GM12865 (cell line): ENCODE measurements at regions not wholly inside any gene's neighbourhood (a gene's known extent, or its start where the extent isn't known, plus 50 kb on each side); places are given as distances from the start of the nearest gene placed in this dataset.
A peak's percentile ranks its signal among the peaks of the same experiment; 100 is the strongest.
"Not testable (repeated sequence)": the region's sequence is repeated elsewhere in the genome, so short reads cannot be mapped to it uniquely, and the experiment has no call there.

Experiments
- DNase-seq: peaks from one replicate; pipeline ENCODE4 v3.0.0; 2010; ENCODE audit warnings: low read depth
- H3K4me3 ChIP-seq: 2 replicates; pipeline ENCODE4 v1.5.1; 2011; ENCODE audit warnings: mild to moderate bottlenecking, low read depth, low read length, control low read depth
- TF ChIP-seq, protein P1 (sequence below): IDR thresholded peaks from 2 replicates; pipeline ENCODE4 v1.5.1; 2011; ENCODE audit warnings: low read length, control low read depth, low read depth, inconsistent platforms; ENCODE audit not compliant: insufficient read depth; ENCODE audit errors: missing control alignments

DNA sequence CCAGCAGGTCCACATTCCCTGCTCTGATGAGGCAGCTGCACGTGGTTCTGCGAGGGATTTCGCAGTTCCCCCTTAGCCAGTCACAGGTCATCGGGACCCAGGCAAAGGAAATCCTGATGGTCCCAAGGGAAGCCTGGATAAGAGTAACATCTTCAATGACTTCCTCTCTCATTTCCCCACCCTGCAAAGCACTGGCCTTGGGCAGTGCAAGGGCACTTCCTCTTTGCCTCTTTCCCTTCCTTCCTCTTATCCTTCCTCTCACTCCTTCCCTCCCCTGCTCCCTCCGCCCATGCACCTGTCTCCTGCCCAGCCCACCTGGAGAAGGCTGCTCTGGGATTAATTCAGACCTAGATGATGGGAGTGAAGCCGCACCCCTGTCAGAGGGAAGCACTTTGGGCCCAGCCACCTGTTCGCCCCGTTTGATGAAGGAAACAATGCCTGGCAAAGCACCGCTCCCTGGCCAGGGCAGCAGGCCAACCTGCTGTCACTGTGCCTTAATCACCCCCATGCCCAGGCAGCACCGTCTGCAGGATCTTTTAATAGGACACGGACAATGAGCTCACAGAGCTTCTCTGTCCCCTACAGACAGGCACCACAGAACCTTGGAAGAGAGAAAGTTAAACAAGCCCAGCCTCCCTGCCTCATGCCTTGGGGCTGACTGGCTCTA lies 113.5 kb upstream of the PABPC3 start:
- TF ChIP-seq, protein P1, sequence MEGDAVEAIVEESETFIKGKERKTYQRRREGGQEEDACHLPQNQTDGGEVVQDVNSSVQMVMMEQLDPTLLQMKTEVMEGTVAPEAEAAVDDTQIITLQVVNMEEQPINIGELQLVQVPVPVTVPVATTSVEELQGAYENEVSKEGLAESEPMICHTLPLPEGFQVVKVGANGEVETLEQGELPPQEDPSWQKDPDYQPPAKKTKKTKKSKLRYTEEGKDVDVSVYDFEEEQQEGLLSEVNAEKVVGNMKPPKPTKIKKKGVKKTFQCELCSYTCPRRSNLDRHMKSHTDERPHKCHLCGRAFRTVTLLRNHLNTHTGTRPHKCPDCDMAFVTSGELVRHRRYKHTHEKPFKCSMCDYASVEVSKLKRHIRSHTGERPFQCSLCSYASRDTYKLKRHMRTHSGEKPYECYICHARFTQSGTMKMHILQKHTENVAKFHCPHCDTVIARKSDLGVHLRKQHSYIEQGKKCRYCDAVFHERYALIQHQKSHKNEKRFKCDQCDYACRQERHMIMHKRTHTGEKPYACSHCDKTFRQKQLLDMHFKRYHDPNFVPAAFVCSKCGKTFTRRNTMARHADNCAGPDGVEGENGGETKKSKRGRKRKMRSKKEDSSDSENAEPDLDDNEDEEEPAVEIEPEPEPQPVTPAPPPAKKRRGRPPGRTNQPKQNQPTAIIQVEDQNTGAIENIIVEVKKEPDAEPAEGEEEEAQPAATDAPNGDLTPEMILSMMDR, result no peak
- DNase-seq, result no peak
- no peak overlapping the region for H3K4me3 ChIP-seq

DNA sequence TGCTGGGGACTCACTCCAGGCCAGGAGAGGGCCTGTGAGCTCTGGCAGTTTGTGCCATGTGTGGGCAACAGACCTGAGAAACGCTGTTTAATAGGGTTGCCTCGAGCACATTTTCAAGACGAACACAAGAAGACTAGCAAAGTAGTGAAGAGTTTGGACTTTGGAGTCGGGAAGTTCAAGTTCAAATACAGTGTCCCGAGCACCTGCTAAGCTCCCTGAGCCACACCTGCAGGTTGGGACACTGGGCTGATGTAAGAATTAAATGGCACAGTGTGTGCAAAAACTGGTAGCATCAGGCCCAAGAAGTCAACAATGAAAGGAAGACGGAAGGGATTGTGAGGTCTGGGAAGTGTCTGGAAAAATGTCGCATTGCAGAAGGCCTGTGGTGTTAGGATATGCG lies 112.8 kb upstream of the PABPC3 start:
- no peak overlapping the region for H3K4me3 ChIP-seq
- no peak for DNase-seq
- TF ChIP-seq, protein P1, result no peak

DNA sequence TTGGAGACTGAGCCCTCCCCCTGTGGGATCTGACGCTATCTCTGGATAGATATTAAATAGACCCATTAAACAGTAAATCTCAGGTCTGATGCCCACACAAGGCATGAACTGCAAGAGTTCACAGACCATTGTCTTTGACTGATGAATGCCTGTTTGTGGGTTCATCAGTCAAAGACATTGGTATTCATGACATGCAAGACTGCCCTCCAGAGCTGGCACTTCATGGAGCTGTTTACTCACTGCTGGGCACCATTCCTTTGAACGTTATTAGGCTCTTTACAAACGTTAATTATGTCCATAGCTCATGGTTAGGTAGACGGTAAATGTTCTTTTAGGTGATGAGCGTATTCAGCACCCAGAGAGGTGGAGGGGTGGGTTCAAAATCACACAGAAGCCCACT lies 111.8 kb upstream of the PABPC3 start:
- DNase-seq, result no peak
- TF ChIP-seq, protein P1, result no peak
- no peak overlapping the region for H3K4me3 ChIP-seq

DNA sequence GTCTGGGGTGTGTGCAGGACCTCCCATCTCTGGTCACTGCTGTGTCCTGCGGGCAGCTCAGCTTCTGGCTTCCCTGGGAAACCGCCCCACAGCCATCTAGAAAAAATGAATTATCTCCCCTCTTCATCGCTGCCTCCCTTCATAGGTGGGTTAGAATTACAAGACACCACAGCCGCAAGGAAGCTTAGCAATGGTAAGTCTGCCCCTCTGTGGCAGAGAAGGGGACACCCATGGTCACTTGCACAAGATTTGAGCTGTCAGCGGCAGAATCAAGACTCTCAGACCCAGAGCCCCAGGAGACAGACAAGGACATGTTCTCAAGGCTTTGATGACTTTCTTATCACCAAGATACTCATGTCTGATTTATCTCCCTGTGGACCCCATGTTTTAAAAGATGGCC lies 110.8 kb upstream of the PABPC3 start:
- H3K4me3 ChIP-seq, result no peak overlapping the region
- TF ChIP-seq, protein P1, result peak; percentile 7
- DNase-seq, result peak; percentile 32

DNA sequence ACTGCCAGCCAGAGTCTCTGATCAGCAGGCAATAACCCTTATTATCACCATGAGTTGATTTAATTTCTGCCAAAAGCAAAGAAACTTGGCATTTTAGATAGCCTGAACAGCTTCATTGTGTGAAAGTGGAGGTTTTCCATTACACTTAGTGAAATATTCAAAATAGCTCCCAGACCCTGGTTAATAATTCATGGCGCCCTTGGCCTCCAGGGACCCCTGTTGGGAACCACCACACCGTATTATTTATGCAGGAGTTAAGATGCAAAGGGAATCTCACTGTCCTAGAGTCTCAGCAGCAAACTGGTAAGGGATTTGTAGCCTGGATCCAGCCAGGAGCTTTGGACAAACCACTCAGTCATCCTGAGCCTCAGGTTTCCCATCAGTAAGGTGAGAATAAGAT lies 110.0 kb upstream of the PABPC3 start:
- DNase-seq, result no peak
- TF ChIP-seq, protein P1, result no peak
- H3K4me3 ChIP-seq, result no peak overlapping the region

DNA sequence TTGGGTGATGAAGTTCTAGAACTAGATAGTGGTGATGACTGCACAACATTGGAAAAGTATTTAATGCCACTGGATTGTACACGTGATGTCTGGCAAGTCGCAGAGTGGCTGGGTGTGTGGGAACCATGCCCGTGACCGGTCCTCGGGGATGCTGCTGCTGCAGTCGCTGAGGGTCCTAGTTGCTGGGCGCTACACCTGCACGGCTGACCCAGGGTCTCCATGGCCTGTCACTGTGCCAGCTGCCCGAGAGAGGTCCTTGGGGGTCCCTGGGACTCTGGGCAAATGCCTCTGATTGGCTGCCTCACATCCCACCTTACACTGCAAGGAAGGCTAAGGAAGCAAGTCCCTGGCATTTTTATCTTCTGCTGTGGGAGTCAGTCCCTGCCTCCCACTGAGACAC lies 109.1 kb upstream of the PABPC3 start:
- no peak for DNase-seq
- no peak overlapping the region for H3K4me3 ChIP-seq
- TF ChIP-seq, protein P1, result no peak

DNA sequence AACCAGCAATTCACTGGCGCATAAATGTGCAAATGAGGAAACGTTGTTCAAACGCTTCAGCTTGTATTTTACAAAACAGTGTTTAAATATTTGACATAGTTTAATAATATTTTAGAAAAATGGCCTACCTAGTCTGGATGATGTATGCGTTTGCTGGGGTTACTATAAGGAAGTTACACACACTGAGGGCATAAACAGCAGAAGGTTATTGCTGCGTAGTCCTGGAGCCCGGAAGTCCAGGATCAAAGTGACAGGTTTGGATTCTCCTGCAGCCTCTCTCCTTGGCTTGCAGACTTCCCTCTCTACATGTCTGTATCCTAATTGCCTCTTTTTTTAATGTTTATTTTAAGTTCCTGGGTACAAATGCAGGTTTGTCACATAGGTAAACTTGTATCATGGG lies 106.0 kb upstream of the PABPC3 start:
- not testable (repeated sequence) for DNase-seq

DNA sequence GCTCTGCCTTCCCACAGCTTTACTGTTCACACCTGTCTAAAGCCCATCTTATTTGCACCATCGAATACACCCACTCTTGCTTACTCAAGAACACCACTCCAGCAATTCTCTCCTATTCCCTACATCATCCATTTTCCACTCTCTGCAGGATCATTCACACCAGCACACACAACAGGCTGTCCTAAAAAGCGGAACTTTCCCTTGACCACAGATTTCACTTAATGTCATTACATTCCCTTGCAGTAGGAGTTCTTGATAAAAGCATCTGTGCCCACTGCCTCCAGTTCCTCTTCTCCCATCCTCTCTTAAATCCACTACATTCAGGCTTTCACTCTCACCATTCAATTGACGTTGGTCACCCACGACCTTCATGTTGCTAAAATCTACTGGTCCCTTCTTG lies 103.0 kb upstream of the PABPC3 start:
- not testable (repeated sequence) for H3K4me3 ChIP-seq, DNase-seq

More for the DNA sequence above, 106.0 kb upstream of the PABPC3 start:
- not testable (repeated sequence) for H3K4me3 ChIP-seq
